ENCODE measurements at regions not wholly inside any gene's neighbourhood (a gene's known extent, or its start where the extent isn't known, plus 50 kb on each side); places are given as distances from the start of the nearest gene placed in this dataset.

- no peak for DNase-seq
- intact Hi-C loops (cut with DNase I) = no loop called here
Measured at GRCh38 chr12:98369581-98369980, 145.8 kb upstream of the TMPO start.

GRCh38 chr12:98370976-98371375 lies 144.4 kb upstream of the TMPO start:
- intact Hi-C loops (cut with DNase I) = loop anchor here (5.0 kb wide), 1 partner anchor 1384 kb away; no protein-coding TSS in a partner anchor
- DNase-seq = no peak

- DNase-seq = no peak
- intact Hi-C loops (cut with DNase I) = loop anchor here (5.0 kb wide), 1 partner anchor 1384 kb away; no protein-coding TSS in a partner anchor
Measured at GRCh38 chr12:98371419-98371818, 144.0 kb upstream of the TMPO start.

GRCh38 chr12:98372340-98373024 lies 142.9 kb upstream of the TMPO start:
- no peak for DNase-seq
- intact Hi-C loops (cut with DNase I) = loop anchor here (5.0 kb wide), 1 partner anchor 1385 kb away; no protein-coding TSS in a partner anchor

GRCh38 chr12:98373025-98373554 lies 142.3 kb upstream of the TMPO start:
- DNase-seq = no peak
- intact Hi-C loops (cut with DNase I) = loop anchor here (5.0 kb wide), 1 partner anchor 1386 kb away; no protein-coding TSS in a partner anchor

GRCh38 chr12:98374007-98374406 lies 141.4 kb upstream of the TMPO start:
- DNase-seq = no peak
- intact Hi-C loops (cut with DNase I) = loop anchor here (5.0 kb wide), 1 partner anchor 1387 kb away; no protein-coding TSS in a partner anchor

GRCh38 chr12:98379106-98379505 lies 136.3 kb upstream of the TMPO start:
- DNase-seq = no peak
- intact Hi-C loops (cut with DNase I) = no loop called here

- intact Hi-C loops (cut with DNase I) = no loop called here
- no peak for DNase-seq
Measured at GRCh38 chr12:98385641-98386040, 129.7 kb upstream of the TMPO start.

- DNase-seq = no peak
- intact Hi-C loops (cut with DNase I) = no loop called here
Measured at GRCh38 chr12:98387444-98387843, 127.9 kb upstream of the TMPO start.

GRCh38 chr12:98388126-98388525 lies 127.3 kb upstream of the TMPO start:
- intact Hi-C loops (cut with DNase I) = no loop called here
- no peak for DNase-seq

GRCh38 chr12:98389593-98389992 lies 125.8 kb upstream of the TMPO start:
- intact Hi-C loops (cut with DNase I) = no loop called here
- DNase-seq = no peak

- intact Hi-C loops (cut with DNase I) = loop anchor here (1.0 to 5.0 kb wide), 3 partner anchors 1249 to 1819 kb away; no protein-coding TSS in a partner anchor
- DNase-seq = peak; percentile 57 to 96 (median 84)
Measured at GRCh38 chr12:98397323-98398105, 117.9 kb upstream of the TMPO start.

GRCh38 chr12:98399532-98399931 lies 115.9 kb upstream of the TMPO start:
- DNase-seq = peak in 8 of 10 donors; percentile 22 to 90 (median 45)
- intact Hi-C loops (cut with DNase I) = loop anchor here (5.0 kb wide), 1 partner anchor 1412 kb away; no protein-coding TSS in a partner anchor

GRCh38 chr12:98401427-98401826 lies 114.0 kb upstream of the TMPO start:
- peak in 1 of 10 donors; percentile 66 for DNase-seq
- intact Hi-C loops (cut with DNase I) = no loop called here

GRCh38 chr12:98402091-98402490 lies 113.3 kb upstream of the TMPO start:
- DNase-seq = no peak
- intact Hi-C loops (cut with DNase I) = no loop called here

GRCh38 chr12:98402671-98403070 lies 112.7 kb upstream of the TMPO start:
- DNase-seq = no peak
- intact Hi-C loops (cut with DNase I) = no loop called here

GRCh38 chr12:98403385-98403784 lies 112.0 kb upstream of the TMPO start:
- DNase-seq = no peak
- intact Hi-C loops (cut with DNase I) = no loop called here

- no peak for DNase-seq
- intact Hi-C loops (cut with DNase I) = no loop called here
Measured at GRCh38 chr12:98403936-98404335, 111.5 kb upstream of the TMPO start.

GRCh38 chr12:98405805-98406366 lies 109.5 kb upstream of the TMPO start:
- intact Hi-C loops (cut with DNase I) = no loop called here
- DNase-seq = no peak

- DNase-seq = no peak
- intact Hi-C loops (cut with DNase I) = no loop called here
Measured at GRCh38 chr12:98406378-98406777, 109.0 kb upstream of the TMPO start.

- DNase-seq = no peak
- intact Hi-C loops (cut with DNase I) = no loop called here
Measured at GRCh38 chr12:98408681-98409080, 106.7 kb upstream of the TMPO start.
